Hematopoietic multipotent progenitor cell treated with erythropoietin and hydrocortisone succinate and interleukin-3 and kit ligand, for 4 days (in vitro differentiated cells): ENCODE measurements at regions not wholly inside any gene's neighbourhood (a gene's known extent, or its start where the extent isn't known, plus 50 kb on each side); places are given as distances from the start of the nearest gene placed in this dataset.

ENCODE experiments used
- DNase-seq: peaks from one replicate; pipeline ENCODE4 v3.0.0-alpha.2; 2015

DNA sequence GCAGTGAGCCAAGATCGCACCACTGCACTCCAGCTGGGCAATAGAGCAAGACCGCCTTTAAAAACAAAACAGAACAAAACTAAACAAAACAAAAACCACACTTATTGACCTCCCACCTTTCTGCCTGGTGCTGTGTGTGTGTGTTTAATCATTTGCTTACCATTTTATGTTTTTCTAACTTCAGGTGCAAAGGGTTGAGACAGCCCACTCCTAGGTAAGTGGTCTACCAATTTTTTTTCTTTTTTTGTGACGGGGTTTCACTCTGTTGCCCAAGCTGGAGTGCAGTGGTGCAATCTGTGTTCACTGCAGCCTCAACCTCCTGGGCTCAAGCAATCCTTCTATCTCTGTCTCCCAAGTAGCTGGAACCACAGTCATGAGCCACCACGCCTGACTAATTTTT lies 65.8 kb downstream of the SALL1 start:
- DNase-seq, result no peak

DNA sequence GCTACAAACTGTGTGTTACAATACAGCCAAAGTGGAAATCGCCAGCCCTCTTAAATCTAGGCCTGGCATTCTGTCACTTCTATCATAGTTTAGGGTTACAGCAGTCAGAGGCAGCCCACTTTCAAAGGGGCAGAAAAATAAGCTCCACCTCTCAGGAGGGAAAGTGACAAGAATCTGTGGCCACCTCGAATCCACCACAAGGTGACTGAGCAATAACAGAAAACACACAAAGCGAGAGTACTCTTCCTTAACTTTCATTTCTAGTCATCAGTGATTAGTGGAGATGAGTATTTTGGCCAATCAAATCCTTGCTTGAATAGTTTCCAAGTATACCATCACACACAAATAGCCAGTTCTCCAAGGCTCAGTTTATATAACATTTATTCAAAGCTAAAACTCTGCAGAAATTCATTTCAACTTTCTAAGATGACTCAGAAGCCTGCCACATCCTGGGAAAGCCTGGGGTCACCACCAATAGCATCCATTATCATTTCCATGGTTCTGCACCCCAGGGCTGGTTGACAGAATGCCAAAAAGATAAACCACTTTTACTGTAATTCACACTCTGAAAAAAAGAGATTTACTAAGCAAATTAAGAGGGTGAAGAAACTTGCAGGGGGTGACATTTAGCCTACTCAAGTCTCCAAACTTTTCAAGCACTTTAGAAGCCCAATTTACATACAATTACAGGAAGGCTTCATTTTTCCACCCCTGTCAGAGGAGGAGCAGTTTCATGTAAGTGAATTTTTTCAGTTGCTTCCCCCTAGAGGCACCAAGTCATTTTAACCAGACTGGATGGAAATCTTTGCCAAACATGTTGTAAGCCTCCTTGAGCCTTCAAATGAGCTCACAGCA lies 66.8 kb downstream of the SALL1 start:
- no peak for DNase-seq

DNA sequence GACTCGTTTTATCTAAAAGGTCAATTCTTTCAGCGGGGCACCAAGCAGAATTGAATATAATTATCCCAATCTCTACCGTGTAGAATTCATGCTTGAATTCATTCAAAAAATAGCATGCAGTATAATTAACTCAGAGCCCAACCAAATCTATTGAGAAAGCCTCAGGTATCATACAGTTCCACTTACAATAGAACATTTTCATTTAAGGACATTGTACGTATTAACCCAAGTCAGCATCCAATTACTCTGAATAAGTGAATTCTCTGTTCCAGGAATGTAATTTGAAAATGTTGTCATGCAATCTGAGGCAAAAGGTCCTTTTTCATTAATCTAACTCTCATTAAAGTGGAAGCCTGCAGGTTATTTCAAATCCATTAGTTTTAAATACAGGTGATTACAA lies 78.5 kb downstream of the SALL1 start:
- DNase-seq, result no peak

DNA sequence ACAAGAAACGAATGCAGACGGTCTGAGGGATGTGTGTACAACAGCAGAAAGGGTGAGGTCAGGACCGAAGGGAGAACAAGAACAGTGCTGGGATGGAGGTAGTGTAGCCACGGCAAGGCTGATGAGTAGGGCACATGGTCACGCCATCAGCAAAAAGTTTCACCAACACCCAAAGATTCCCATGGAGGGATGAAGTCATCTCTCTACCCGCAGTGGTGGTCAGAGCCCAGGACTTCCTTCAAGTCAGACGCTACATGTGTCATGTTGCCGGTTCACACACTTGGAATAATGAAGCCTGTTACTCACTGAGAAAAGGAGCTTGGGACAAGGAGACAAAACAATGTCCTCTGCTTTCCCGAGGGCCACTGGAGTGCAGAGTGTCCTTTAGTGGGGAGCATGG lies 79.7 kb downstream of the SALL1 start:
- no peak for DNase-seq

DNA sequence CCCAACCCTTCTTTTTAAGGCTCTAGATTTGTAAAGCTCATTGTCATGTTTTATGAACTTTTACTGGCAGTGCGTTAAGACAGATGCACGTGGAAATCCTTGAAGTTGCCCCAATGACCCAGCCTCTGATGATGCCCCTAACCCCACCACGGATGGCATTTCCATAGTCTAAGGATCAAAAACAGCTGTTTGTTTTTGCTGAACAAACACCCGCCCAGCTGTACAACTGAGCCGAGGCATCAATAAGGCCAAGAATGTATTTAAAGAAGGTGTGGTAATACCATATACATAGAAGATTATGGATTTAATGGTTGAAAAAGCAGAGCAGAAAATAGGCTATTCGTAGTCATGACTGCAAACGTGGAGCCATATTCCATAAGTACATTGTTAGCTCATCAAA lies 83.7 kb downstream of the SALL1 start:
- DNase-seq, result no peak

DNA sequence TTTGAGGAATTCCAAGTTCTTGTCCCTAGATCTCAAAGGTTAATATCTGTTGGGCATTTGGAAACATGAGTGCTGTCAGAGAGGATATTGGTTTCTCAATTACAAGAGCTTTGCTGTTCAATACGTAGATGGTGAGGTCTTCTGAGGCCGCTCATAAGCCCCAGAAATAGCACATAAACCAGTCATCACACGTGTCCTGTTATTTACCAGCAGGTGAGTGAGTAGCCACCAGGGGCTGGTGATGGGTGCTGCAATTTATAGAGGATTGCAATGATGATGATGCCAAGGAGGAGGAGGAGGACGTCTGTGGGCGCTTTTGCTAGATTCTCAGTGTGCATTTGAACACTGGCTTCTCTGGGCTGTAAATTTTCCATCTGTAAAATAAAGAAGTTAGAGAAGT lies 89.0 kb downstream of the SALL1 start:
- no peak for DNase-seq

DNA sequence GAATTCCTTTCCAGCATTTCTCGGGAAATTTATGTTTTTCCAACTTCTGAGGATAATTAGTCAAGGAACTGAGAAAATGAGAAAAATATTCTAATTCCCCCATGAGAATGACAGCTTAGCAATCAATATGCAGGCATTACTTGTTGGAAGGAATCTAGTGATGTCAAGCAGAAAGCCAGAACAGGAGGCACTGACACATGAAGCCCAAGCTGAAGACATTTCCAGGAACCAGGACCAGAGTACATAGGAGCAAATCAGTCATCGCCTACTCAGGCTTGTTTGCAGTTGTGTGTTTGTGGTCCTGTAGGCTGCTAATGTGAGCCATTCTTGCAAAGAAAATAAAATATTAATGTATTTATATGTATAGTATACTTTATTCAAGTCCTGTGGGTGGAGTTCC lies 89.7 kb downstream of the SALL1 start:
- no peak for DNase-seq

DNA sequence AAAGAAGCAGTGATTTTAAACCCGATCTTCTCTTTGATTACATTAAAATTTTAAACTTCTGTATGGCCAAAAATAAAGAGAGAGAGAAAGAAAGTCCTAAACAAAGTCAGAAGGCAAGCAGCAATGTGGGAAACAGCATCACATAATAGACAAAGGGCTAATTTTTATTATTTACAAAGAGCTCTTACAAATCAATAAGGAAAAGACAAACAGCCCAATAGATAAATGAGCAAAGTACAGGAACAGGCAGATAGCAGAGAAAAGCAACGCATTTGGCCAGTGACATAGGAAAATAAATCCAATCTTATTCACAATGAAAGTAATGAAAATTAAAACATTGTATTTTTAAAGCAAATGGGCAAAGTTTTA lies 93.1 kb downstream of the SALL1 start:
- no peak for DNase-seq

DNA sequence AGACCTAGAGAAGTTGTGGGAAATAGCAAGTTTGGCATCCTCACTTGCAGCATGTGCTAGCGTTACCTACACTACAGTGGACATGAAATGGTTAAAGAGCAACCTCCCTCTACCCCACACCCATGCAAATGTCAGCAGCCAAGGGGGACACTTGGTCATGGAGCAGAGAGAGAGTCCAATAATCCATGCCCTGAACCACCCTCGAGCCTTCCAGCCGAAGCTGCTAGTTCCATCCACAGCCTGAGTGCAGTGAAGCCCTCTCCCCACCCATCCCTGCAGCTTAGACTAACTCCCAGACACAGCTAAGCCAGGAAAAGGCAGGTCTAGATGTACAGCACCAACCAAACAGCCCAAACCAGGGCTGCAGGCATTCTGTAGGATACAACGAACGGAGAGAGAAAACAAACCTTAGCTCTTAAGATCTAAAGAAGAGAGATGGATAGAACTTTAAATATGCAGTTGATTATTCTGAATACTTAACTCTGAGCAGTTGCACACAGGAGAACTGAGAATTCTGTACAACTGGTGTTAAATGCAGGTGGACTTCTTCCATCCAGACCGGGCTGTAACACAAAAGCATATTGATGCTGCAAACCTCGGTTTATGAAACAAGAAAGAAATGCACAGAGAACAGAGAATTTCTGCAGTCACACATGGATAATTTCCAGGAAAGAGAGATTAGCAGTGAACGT lies 93.8 kb downstream of the SALL1 start:
- DNase-seq, result no peak

DNA sequence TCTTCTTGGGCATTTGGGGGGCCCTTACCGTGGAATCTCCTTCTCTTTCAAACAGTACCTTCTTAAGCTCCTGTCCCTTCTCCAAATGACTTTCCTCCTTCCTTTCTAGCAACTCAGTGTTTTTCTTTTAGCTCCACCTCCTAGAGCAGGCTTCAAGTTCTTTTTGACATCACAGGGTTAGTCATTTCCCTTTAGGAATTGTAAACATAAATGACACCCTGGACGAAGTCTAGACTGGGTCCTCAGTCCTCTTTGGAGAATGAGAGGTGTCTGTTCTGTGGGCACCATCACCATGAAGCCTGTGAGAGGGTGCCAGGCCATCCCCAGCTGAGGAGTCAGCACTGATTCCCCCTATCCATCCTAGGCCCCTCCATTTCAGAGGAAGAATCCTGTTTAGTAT lies 94.7 kb downstream of the SALL1 start:
- no peak for DNase-seq

DNA sequence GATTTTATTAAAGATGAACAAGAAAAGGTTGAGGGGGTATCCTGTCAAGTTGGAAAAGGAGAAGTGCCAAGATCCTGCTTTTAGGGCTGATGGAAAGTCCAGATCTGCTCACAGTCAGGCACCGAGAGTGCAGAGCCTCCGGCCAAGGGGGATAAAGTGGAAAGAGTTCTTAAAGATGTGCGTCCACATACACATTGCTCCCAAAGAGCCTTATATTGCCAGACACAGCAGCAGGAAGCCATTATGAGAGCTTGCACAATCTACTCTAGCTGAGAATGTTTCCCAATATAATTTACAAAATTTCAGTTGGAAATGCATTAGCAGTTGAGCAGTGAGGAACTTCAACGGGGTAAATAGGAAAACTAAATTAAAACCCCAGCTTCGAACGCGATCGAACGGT lies 95.6 kb downstream of the SALL1 start:
- DNase-seq, result no peak

DNA sequence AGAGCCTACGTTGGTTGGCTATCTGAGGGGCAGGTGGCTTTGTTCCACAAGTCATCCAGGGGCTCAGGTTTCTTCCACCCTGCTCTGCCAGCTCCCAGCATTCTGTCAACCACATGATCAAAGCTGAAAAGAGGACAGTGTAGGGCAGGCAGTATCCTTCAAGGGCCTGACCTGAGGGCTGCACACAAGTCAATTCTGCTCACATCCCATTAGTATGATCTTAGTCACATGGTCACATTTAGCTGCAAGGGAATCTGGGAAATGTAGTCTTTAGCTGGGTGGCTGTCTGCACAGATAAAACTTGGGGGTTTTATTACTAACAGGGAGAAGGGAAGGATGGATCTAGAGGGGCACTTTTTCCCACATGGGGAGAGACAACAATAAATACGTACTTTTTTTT lies 97.3 kb downstream of the SALL1 start:
- DNase-seq, result peak; percentile 8

DNA sequence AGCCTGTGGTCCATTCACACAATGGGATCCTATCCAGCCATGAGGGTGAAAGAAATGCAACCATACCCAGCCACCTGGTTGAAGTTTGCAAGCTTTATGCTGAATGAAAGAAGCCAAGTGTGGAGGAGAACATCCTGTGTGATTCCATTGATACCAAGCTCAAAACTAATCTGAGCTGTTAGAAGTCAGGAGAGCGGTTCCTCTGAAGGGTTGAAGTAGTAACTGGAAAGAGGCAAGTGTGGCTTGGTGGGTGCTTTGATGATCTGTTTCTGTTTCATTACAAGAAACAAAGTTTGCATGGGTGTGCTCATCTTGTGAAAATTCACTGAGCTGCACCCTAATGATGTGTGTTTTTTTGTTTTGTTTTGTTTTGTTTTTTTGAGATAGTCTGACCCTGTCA lies 99.4 kb downstream of the SALL1 start:
- no peak for DNase-seq

DNA sequence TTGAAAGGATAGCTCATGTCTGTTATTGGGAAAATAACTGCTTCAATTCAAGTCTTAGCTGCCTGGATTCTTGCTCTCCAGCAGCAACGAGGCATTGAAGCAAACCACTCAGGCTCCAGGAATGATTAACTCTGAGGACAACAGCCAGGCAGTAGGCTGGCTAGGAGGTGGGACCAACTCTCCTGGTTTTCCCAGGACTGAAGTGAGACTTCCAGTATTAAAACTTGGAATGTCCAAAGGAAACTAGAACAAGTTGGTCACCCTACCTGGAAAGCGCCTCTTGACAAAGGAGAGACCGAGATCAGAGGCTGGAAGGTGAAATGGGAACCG lies 100.7 kb downstream of the SALL1 start:
- no peak for DNase-seq

DNA sequence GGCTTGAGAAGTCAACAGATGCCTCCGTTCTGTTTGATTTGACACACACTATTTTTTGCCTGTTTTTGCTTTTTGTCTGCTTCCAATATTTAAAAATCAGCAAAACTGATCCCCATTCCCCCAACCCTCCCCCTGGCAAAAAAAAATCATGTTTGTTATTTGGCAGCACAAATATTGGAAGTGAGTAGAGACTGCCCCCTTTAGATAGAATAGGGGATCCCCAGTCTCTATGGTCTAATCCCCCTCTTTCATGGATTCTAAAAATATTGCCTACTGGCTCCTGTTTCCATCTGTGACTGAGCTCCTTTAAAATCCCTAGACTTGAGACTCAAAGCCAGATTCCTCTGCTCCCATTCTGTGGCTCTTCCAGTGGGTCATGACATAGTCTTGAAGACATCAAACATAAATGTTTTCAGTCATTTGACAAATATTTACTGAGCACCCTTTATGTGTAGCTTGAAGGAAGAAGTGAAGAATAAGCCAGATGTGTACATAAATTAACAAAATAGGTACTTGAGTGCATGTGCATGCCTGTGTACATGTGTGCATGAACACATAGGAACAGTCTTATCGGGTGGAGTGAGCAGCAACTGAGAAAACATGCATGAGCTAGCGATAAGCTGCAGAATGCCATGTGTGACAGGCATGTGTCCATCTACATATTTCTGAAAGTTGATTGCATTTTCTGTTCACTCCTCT lies 101.2 kb downstream of the SALL1 start:
- DNase-seq, result peak; percentile 8

DNA sequence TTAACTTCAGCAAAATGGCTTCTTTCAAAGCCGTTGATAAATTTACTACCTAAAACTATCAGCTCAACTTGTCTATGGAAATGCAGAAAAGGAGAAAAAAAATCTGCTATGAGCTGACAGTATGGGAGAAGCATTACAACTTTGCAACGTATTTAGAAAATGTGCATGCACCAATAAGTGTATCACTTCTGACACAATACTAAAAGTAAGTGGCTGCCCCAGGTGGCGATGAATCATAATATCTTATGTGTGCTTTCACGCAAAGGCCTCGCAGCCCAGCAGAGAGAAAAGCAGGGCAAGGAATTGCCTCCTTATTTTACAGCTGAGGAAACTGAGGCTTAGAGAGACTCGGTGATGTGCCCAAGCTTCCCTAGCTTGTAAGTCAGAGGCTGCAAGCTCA lies 101.8 kb downstream of the SALL1 start:
- no peak for DNase-seq

DNA sequence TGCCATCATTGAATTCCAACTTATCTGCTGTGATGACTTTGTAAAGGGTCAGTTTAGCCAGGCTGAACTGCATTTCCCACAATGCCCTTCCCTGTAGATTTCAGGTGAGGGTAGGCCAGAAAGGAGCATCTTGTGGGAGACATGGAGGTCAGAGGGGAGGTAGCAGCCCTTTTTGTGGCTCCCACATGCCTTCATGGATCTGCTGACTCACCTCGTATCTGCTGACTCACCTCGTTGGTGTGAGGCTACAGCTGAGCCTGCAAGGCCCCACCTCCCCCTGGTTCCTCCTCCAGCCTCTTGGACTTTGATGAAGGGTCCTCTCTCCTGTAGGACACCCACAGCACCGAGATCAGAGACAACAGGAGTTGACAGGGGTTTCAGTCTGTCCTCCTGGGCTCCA lies 102.5 kb downstream of the SALL1 start:
- peak; percentile 35 for DNase-seq

DNA sequence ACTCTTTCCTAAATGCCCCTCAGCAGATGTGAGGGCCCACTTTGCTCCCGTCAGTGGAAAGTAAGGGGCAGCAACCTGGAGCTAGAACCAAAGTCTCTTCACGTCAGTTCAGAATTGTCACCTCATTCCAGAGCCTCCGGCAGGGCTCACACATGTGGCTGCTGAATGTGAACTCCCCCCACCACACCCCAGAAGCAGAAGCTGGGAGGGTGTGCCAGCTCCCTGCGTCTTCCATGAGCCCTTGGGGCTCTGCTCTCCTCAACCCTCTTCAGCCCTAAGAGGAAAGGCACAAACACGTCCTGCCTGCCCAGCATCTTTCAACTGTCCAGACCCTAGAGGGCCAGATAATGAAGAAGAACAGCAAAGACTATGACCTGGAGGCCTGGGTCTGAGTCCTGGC lies 105.3 kb downstream of the SALL1 start:
- no peak for DNase-seq

DNA sequence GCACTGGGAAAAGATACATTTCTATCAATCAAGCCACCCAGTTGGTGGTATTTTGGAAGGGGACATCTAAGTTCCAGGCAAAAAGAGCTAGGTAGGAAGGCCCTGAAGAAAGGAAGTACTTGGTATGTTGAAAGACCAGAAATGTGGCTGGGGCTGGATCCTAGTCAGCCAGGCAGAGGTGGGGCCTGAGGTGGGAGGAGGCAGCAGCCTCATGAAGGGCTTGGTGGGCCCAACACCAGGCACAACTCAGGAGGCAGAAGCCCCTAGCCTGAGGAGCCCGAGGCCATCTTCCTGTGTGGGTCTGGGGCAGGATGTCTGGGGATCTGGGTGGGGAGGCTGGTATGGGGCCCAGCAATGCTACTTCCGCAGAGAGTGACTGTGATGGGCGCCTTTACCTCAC lies 105.9 kb downstream of the SALL1 start:
- DNase-seq, result peak; percentile 4

DNA sequence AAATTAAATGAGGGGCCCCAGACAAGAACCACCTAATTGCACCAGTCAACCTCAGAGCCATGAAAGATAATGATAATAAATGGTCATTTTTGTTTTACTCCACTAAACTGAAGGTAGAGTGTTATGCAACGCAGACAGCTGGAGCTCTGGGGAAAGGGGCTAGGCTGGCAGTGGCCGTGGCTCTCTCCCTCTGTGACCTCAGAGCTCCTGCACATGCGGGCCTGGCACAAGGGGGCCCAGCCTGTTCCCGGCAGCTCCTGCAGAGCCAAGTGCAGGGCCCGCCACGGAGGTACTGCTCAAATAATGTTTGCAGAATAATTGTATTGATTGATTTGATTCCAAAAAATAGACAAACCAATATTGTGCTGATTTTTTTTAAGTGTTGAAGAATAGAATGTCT lies 109.5 kb downstream of the SALL1 start:
- DNase-seq, result no peak

DNA sequence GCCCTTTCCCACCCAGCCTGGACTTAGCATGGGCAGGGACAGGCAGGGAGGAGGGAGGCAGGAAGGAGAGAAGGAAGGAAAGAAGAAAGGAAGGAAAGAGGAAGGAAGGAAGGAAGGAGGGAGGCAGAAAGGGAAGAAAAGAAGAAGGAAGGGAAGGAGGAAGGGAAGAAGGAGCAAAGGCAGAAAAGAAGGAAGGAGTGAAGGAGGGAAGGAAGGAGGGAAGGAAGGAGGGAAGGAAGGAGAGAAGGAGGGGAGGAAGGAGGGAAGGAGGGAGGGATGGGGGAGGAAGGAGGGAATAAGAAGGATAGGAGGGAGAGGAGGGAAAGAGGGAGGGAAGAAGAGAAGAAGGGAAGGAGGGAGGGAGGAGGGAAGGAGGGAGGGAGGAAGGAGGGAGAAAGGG lies 110.4 kb downstream of the SALL1 start:
- DNase-seq, result no peak

DNA sequence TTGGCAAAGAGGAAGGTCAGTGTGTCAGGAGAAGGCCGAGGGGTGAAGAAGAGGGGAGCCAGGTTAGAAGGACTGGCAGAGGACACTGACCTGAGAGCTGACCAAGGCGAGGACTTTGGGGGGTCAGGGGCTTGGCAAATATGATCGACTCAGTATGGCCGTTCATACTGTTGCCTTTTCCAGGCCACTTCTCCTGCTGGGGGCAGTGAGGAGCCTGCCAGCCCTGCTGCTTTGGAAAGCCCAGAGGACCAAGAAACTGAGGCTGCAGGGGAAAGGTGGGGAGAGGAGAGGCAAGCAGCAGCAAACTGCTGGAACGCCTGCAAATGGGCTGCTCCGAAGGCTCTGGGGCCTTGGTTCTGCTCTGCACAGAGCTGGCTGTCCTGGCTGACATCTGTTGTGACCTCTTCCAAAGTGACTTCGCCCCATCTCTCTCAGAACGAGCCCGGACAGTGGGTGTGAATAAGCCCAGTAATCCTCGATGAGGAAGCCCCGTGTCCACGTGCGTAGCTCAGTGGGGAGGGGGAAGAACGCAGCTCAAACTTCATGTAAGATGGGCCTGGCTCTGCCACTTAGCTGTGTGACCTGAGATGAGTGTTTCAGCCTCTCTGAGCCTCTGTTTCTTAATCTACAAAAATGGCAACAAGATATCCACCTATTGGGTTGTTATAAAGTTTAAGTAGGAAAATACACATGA lies 111.3 kb downstream of the SALL1 start:
- no peak for DNase-seq

DNA sequence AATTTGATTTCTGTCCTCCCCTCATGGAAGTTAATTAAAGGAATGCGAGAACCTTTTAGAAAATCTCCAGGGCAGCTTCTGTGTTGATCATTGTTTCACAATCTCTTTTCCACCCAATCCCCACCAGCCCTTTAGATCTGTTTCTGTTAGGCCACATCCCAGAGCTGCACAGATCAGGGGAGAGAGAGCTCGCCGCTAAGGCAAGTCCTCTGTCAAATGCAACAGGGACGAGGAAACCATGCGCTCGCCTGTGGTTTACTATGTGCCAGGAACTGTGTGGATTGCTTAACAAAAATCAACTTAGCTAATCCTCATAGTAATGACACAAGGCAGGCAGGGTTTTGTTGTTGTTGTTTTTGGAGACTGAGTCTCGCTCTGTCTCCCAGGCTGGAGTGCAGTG lies 115.4 kb downstream of the SALL1 start:
- peak; percentile 4 for DNase-seq

DNA sequence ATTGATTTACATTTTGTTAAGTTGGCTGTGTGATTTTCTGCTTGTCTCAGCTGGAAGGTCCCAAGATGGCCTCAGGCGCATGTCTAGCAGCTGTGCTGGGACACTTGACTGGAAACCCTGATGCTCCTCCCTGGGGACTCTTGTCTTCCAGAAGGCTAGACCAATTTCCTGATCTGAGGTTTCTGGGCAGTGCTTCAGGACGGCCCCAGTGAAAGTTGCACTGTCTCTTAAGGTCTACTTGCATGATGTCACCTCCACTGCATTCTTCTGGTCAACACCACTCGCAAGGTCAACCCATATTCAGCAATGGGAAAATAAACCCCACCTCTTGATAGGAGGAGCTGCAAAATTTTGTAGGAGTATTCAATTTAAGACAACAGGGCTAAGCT lies 116.0 kb downstream of the SALL1 start:
- DNase-seq, result no peak
